Uterus (tissue), 3 donors: ENCODE measurements at regions not wholly inside any gene's neighbourhood (a gene's known extent, or its start where the extent isn't known, plus 50 kb on each side); places are given as distances from the start of the nearest gene placed in this dataset.

ENCODE experiments used
- DNase-seq, 2 donors: peaks; one replicate each; pipeline ENCODE4 v3.0.0-alpha.2; 2019 to 2020
- H3K27ac ChIP-seq, 2 donors: fragments of 200-600 bp; sonication (generic); 1 replicate in 1 of 2; 2 replicates in 1 of 2; pipeline ENCODE4 v1.5.1; 2016 to 2018
- H3K27me3 ChIP-seq, 2 donors: fragments of 200-600 bp; sonication (generic); one replicate each; pipeline ENCODE4 v1.5.1; 2018 to 2019; ENCODE audit warnings: control low read depth in 1 of 2
- H3K36me3 ChIP-seq, 2 donors: fragments of 200-600 bp; sonication (generic); one replicate each; pipeline ENCODE4 v1.5.1; 2019; ENCODE audit warnings: control low read depth in 1 of 2
- H3K4me1 ChIP-seq, 2 donors: fragments of 200-600 bp; sonication (generic); one replicate each; pipeline ENCODE4 v1.5.1; 2018 to 2019; ENCODE audit warnings: control low read depth in 1 of 2
- H3K4me3 ChIP-seq, 2 donors: fragments of 200-600 bp; sonication (generic); 1 replicate in 1 of 2; 2 replicates in 1 of 2; pipeline ENCODE4 v1.5.1; 2018 to 2019; ENCODE audit warnings: mild to moderate bottlenecking in 1 of 2
- H3K9me3 ChIP-seq, 2 donors: fragments of 200-600 bp; sonication (generic); one replicate each; pipeline ENCODE4 v1.5.1; 2019; ENCODE audit warnings: control low read depth in 1 of 2
- CTCF ChIP-seq, 4 experiments: fragments of 200-600 bp in 2 of 4; fragments of 450-650 bp in 2 of 4; sonication (generic) in 2 of 4; IDR thresholded peaks; one replicate each; pipeline ENCODE4 v1.5.1; 2016 to 2019; ENCODE audit warnings: antibody characterized with exemption in 4 of 4, mild to moderate bottlenecking in 2 of 4, moderate library complexity in 1 of 4
- POLR2A ChIP-seq, 2 donors: fragments of 450-650 bp; IDR thresholded peaks; one replicate each; pipeline ENCODE4 v1.6.1; 2016; ENCODE audit warnings: antibody characterized with exemption in 2 of 2, mild to moderate bottlenecking in 1 of 2, moderate library complexity in 1 of 2
- intact Hi-C: fragments of 100-400 bp; cut with DNase I; formaldehyde crosslinking; loops from one replicate; pipeline ENCODE4 v1.15.1; 2023; ENCODE audit warnings: low total_unique reads
- donor health status: DM: yes; HTN: yes; CAD: no.

- Histone ChIP-seq H3K27ac (peak overlapping the region; percentile 74 to 81), H3K4me3 (no peak overlapping the region), H3K36me3 (no peaks in the 10 kb centered on the region), H3K9me3 (no peaks in the 10 kb centered on the region), H3K4me1 (peaks cover 9% of the 10 kb centered on the region in 2 donors), H3K27me3 (no peaks in the 10 kb centered on the region)
- intact Hi-C loops, result no loop called here
- no peak for TF ChIP-seq POLR2A (IDR thresholded peaks at IDR 0.05)
- TF ChIP-seq CTCF (IDR thresholded peaks at IDR 0.05), result no peak
- DNase-seq, result no peak
Observed at GRCh38 chr3:42037318-42037945, 53.7 kb upstream of the TRAK1 start.

GRCh38 chr3:42036483-42036823, 54.7 kb upstream of the TRAK1 start:
- H3K27ac ChIP-seq, result peak overlapping the region; percentile 74 to 81
- H3K36me3 ChIP-seq, result no peaks in the 10 kb centered on the region
- DNase-seq, result peak in 1 of 2 donors; percentile 70
- no peaks in the 10 kb centered on the region for H3K27me3 ChIP-seq
- peaks cover 9% of the 10 kb centered on the region in 2 donors for H3K4me1 ChIP-seq
- H3K4me3 ChIP-seq, result no peak overlapping the region
- intact Hi-C loops, result no loop called here
- no peaks in the 10 kb centered on the region for H3K9me3 ChIP-seq
- TF ChIP-seq CTCF (IDR thresholded peaks at IDR 0.05) (no peak), POLR2A (IDR thresholded peaks at IDR 0.05) (peak; percentile 34 to 43)

GRCh38 chr3:42035816-42036482, 55.2 kb upstream of the TRAK1 start:
- H3K4me1 ChIP-seq, result peaks cover 9% of the 10 kb centered on the region in 2 donors

GRCh38 chr3:42035007-42035406, 56.1 kb upstream of the TRAK1 start:
- no peaks in the 10 kb centered on the region for H3K27me3 ChIP-seq
- no peak for DNase-seq
- peak overlapping the region; percentile 74 to 81 for H3K27ac ChIP-seq
- intact Hi-C loops, result no loop called here
- no peaks in the 10 kb centered on the region for H3K9me3 ChIP-seq
- H3K4me1 ChIP-seq, result peaks cover 9% of the 10 kb centered on the region in 2 donors
- no peak overlapping the region for H3K4me3 ChIP-seq
- H3K36me3 ChIP-seq, result no peaks in the 10 kb centered on the region
- TF ChIP-seq CTCF (IDR thresholded peaks at IDR 0.05) (no peak), POLR2A (IDR thresholded peaks at IDR 0.05) (no peak)

More at GRCh38 chr3:42035816-42036482, 55.2 kb upstream of the TRAK1 start:
- H3K27me3 ChIP-seq, result no peaks in the 10 kb centered on the region
- intact Hi-C loops, result no loop called here
- no peaks in the 10 kb centered on the region for H3K36me3 ChIP-seq
- DNase-seq, result no peak
- H3K4me3 ChIP-seq, result no peak overlapping the region
- H3K27ac ChIP-seq, result peak overlapping the region; percentile 74 to 81
- no peaks in the 10 kb centered on the region for H3K9me3 ChIP-seq
- TF ChIP-seq CTCF (IDR thresholded peaks at IDR 0.05) (no peak), POLR2A (IDR thresholded peaks at IDR 0.05) (no peak)

- H3K27ac ChIP-seq, result peak overlapping the region; percentile 74 to 81
- H3K36me3 ChIP-seq, result no peaks in the 10 kb centered on the region
- no peak overlapping the region for H3K4me3 ChIP-seq
- no peaks in the 10 kb centered on the region for H3K9me3 ChIP-seq
- H3K4me1 ChIP-seq, result peaks cover 9% of the 10 kb centered on the region in 2 donors
- intact Hi-C loops, result no loop called here
- no peaks in the 10 kb centered on the region for H3K27me3 ChIP-seq
- TF ChIP-seq POLR2A (IDR thresholded peaks at IDR 0.05), result no peak
- no peak for TF ChIP-seq CTCF (IDR thresholded peaks at IDR 0.05)
- DNase-seq, result peak in 1 of 2 donors; percentile 10
Observed at GRCh38 chr3:42033741-42034140, 57.4 kb upstream of the TRAK1 start.
